Progenitor cell of endocrine pancreas (in vitro differentiated cells): ENCODE measurements at regions not wholly inside any gene's neighbourhood (a gene's known extent, or its start where the extent isn't known, plus 50 kb on each side); places are given as distances from the start of the nearest gene placed in this dataset.

Experiments
- DNase-seq: peaks from one replicate; pipeline ENCODE4 v3.0.0; 2021; ENCODE audit warnings: low spot score; ENCODE audit not compliant: unreplicated experiment
- H3K27ac Mint-ChIP-seq: 2 replicates; pipeline ENCODE4 v1.8.0; 2021; ENCODE audit warnings: mild to moderate bottlenecking, moderate library complexity, mixed read lengths
- H3K27me3 Mint-ChIP-seq: 2 replicates; pipeline ENCODE4 v1.8.0; 2021; ENCODE audit warnings: mixed read lengths
- H3K36me3 Mint-ChIP-seq: 2 replicates; pipeline ENCODE4 v1.8.0; 2022; ENCODE audit warnings: mixed read lengths; ENCODE audit not compliant: insufficient read depth
- H3K4me1 Mint-ChIP-seq: 2 replicates; pipeline ENCODE4 v1.8.0; 2021; ENCODE audit warnings: low read depth, mixed read lengths
- H3K4me3 Mint-ChIP-seq: 2 replicates; pipeline ENCODE4 v1.8.0; 2021; ENCODE audit warnings: low read depth, mild to moderate bottlenecking, moderate library complexity, mixed read lengths
- H3K9me3 Mint-ChIP-seq: 2 replicates; pipeline ENCODE4 v1.8.0; 2021; ENCODE audit warnings: low read depth, mixed read lengths
- CTCF ChIP-seq: fragments of 200-600 bp; sonication (generic); IDR thresholded peaks from one replicate; pipeline ENCODE4 v1.5.0; 2021; ENCODE audit warnings: antibody characterized with exemption, mild to moderate bottlenecking; ENCODE audit not compliant: unreplicated experiment

GRCh38 chr5:106656821-106657220 lies 1013.9 kb downstream of the EFNA5 start:
- peaks cover 6% of the 10 kb centered on the region for H3K36me3 Mint-ChIP-seq
- no peak for TF ChIP-seq CTCF
- DNase-seq: no peak
- H3K4me1 Mint-ChIP-seq: no peaks in the 10 kb centered on the region
- no peak overlapping the region for H3K27ac Mint-ChIP-seq
- no peaks in the 10 kb centered on the region for H3K27me3 Mint-ChIP-seq
- H3K9me3 Mint-ChIP-seq: peaks cover 24% of the 10 kb centered on the region
- no peak overlapping the region for H3K4me3 Mint-ChIP-seq

- Mint-ChIP-seq H3K9me3 (peaks cover 12% of the 10 kb centered on the region), H3K4me3 (no peak overlapping the region)
- no peak for TF ChIP-seq CTCF
These were observed 1021.7 kb downstream of the EFNA5 start for GRCh38 chr5:106649031-106649430.

GRCh38 chr5:106648401-106648800 lies 1022.3 kb downstream of the EFNA5 start:
- Mint-ChIP-seq H3K27me3 (no peaks in the 10 kb centered on the region), H3K36me3 (no peaks in the 10 kb centered on the region), H3K4me1 (peaks cover 3% of the 10 kb centered on the region), H3K9me3 (peaks cover 9% of the 10 kb centered on the region), H3K4me3 (no peak overlapping the region), H3K27ac (no peak overlapping the region)
- no peak for DNase-seq
- TF ChIP-seq CTCF: no peak

More at GRCh38 chr5:106649031-106649430, 1021.7 kb downstream of the EFNA5 start:
- no peak overlapping the region for H3K27ac Mint-ChIP-seq
- H3K36me3 Mint-ChIP-seq: no peaks in the 10 kb centered on the region
- H3K27me3 Mint-ChIP-seq: no peaks in the 10 kb centered on the region
- no peak for DNase-seq
- peaks cover 3% of the 10 kb centered on the region for H3K4me1 Mint-ChIP-seq

- no peak for DNase-seq
- Mint-ChIP-seq H3K27me3 (no peaks in the 10 kb centered on the region), H3K36me3 (no peaks in the 10 kb centered on the region), H3K4me1 (peaks cover 3% of the 10 kb centered on the region), H3K4me3 (no peak overlapping the region), H3K9me3 (no peaks in the 10 kb centered on the region), H3K27ac (no peak overlapping the region)
- no peak for TF ChIP-seq CTCF
These were observed 1024.6 kb downstream of the EFNA5 start for GRCh38 chr5:106646106-106646505.

GRCh38 chr5:106640511-106640910 lies 1030.2 kb downstream of the EFNA5 start:
- no peak overlapping the region for H3K4me3 Mint-ChIP-seq
- DNase-seq: no peak
- H3K27me3 Mint-ChIP-seq: no peaks in the 10 kb centered on the region
- TF ChIP-seq CTCF: no peak
- no peaks in the 10 kb centered on the region for H3K4me1 Mint-ChIP-seq
- no peaks in the 10 kb centered on the region for H3K36me3 Mint-ChIP-seq
- H3K9me3 Mint-ChIP-seq: peaks cover 3% of the 10 kb centered on the region
- no peak overlapping the region for H3K27ac Mint-ChIP-seq
